ENCODE measurements at regions not wholly inside any gene's neighbourhood (a gene's known extent, or its start where the extent isn't known, plus 50 kb on each side); places are given as distances from the start of the nearest gene placed in this dataset.

DNA sequence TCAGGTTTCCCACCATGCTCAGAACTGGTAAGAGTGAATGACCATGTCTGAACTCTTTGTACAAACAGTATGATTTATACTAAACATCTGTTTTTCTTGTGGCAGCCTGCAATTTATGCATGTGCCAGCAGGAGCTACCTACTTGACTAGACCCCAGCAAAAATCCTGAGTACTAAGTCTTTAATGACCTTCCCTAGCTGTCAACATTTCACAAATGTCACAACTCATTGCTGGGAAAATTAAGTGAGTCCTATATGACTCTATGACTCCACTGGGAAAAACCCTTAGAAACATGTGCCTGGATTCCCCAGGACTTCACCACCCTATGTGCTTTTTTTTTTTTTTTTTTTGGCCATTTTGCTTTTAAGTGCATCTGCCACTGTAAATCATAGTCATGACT, 1225.8 kb downstream of the SUCLG1 start:
- H3K27ac Mint-ChIP-seq = no peak overlapping the region
- ATAC-seq (ENCODE audit: poor library complexity) (no peak), DNase-seq (no peak)
- Histone ChIP-seq H3K4me3 (ENCODE audit: low read length) (no peak overlapping the region), H3K4me1 (ENCODE audit: insufficient read depth, low read length) (no peaks in the 10 kb centered on the region), H3K27ac (ENCODE audit: low read depth in 1 of 2, low read length in 2 of 2) (no peak overlapping the region), H3K9me3 (ENCODE audit: control insufficient read depth in 1 of 2, insufficient read depth in 1 of 2, low read length in 2 of 2) (peaks cover 0 to 3% of the 10 kb centered on the region in 2 experiments), H3K27me3 (ENCODE audit: control insufficient read depth in 1 of 2, insufficient read depth in 2 of 2, low read length in 2 of 2) (no peaks in the 10 kb centered on the region), H3K36me3 (ENCODE audit: insufficient read depth, low read length) (no peaks in the 10 kb centered on the region)
- CTCF ChIA-PET = no interaction called here
- intact Hi-C loops (cut with DNase I, micrococcal nuclease) = no loop called here
- H3K9me3 Mint-ChIP-seq = peaks cover 3% of the 10 kb centered on the region
- no peak overlapping the region for H3K4me3 Mint-ChIP-seq
- no peaks in the 10 kb centered on the region for H3K4me1 Mint-ChIP-seq (ENCODE audit: low read depth)
- TF ChIP-seq, protein P1, sequence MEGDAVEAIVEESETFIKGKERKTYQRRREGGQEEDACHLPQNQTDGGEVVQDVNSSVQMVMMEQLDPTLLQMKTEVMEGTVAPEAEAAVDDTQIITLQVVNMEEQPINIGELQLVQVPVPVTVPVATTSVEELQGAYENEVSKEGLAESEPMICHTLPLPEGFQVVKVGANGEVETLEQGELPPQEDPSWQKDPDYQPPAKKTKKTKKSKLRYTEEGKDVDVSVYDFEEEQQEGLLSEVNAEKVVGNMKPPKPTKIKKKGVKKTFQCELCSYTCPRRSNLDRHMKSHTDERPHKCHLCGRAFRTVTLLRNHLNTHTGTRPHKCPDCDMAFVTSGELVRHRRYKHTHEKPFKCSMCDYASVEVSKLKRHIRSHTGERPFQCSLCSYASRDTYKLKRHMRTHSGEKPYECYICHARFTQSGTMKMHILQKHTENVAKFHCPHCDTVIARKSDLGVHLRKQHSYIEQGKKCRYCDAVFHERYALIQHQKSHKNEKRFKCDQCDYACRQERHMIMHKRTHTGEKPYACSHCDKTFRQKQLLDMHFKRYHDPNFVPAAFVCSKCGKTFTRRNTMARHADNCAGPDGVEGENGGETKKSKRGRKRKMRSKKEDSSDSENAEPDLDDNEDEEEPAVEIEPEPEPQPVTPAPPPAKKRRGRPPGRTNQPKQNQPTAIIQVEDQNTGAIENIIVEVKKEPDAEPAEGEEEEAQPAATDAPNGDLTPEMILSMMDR (IDR thresholded peaks at IDR 0.05) = no peak
- POLR2A ChIA-PET = no interaction called here
- H3K36me3 Mint-ChIP-seq (ENCODE audit: low read depth) = no peaks in the 10 kb centered on the region
- no peaks in the 10 kb centered on the region for H3K27me3 Mint-ChIP-seq

- ATAC-seq (ENCODE audit: poor library complexity) (no peak), DNase-seq (no peak)
- ChIA-PET CTCF (no interaction called here), POLR2A (no interaction called here)
- intact Hi-C loops (cut with DNase I, micrococcal nuclease) = no loop called here
- Mint-ChIP-seq H3K4me1 (ENCODE audit: low read depth) (no peaks in the 10 kb centered on the region), H3K9me3 (peaks cover 3% of the 10 kb centered on the region), H3K36me3 (ENCODE audit: low read depth) (no peaks in the 10 kb centered on the region), H3K27me3 (no peaks in the 10 kb centered on the region), H3K4me3 (no peak overlapping the region), H3K27ac (no peak overlapping the region)
- Histone ChIP-seq H3K4me3 (ENCODE audit: low read length) (no peak overlapping the region), H3K9me3 (ENCODE audit: control insufficient read depth in 1 of 2, insufficient read depth in 1 of 2, low read length in 2 of 2) (peaks cover 3 to 4% of the 10 kb centered on the region in 2 experiments), H3K27ac (ENCODE audit: low read depth in 1 of 2, low read length in 2 of 2) (no peak overlapping the region), H3K4me1 (ENCODE audit: insufficient read depth, low read length) (no peaks in the 10 kb centered on the region), H3K36me3 (ENCODE audit: insufficient read depth, low read length) (no peaks in the 10 kb centered on the region), H3K27me3 (ENCODE audit: control insufficient read depth in 1 of 2, insufficient read depth in 2 of 2, low read length in 2 of 2) (no peaks in the 10 kb centered on the region)
- TF ChIP-seq, protein P1 (IDR thresholded peaks at IDR 0.05) = no peak
These were observed 1229.6 kb downstream of the SUCLG1 start for GRCh38 chr2:83229443-83229842.

DNA sequence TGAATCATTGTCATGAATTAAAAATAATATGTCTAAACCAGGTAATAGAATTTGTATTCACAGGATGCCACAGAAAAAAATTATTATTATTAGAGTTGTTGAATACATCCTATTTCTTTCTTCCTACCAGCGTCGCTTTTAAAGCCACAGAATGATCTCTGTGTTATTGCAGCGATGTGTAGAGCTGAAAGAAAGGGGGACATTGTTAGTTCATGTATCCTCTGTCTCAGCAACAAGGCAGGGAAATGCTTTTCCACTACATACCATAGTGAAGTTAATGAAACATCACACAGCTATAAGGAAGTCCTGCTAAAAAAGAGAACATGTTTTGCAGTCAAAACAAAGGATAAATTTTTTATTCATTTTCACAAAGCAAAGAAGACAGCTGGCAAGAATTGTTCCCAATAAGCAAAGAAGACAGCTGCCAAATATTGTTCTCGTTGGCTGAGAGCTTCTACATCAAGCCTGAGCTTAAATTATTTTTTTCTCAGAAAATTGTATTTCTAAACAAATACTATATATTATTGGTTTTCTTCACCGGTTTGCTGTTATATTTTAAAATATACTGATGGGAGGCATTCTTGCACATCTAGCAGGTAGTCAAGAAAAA, 1234.4 kb downstream of the SUCLG1 start:
- no peaks in the 10 kb centered on the region for H3K36me3 ChIP-seq (ENCODE audit: insufficient read depth, low read length)
- no peaks in the 10 kb centered on the region for H3K27me3 ChIP-seq (ENCODE audit: control insufficient read depth in 1 of 2, insufficient read depth in 2 of 2, low read length in 2 of 2)
- no peak overlapping the region for H3K27ac ChIP-seq (ENCODE audit: low read depth in 1 of 2, low read length in 2 of 2)
- TF ChIP-seq, protein P1 (IDR thresholded peaks at IDR 0.05) = no peak
- no peak overlapping the region for H3K4me3 ChIP-seq (ENCODE audit: low read length)
- no peaks in the 10 kb centered on the region for H3K36me3 Mint-ChIP-seq (ENCODE audit: low read depth)
- ChIA-PET CTCF (no interaction called here), POLR2A (no interaction called here)
- H3K27ac Mint-ChIP-seq = no peak overlapping the region
- no peaks in the 10 kb centered on the region for H3K4me1 ChIP-seq (ENCODE audit: insufficient read depth, low read length)
- no peak overlapping the region for H3K4me3 Mint-ChIP-seq
- DNase-seq = no peak
- H3K27me3 Mint-ChIP-seq = no peaks in the 10 kb centered on the region
- peaks cover 0 to 9% of the 10 kb centered on the region in 2 experiments for H3K9me3 ChIP-seq (ENCODE audit: control insufficient read depth in 1 of 2, insufficient read depth in 1 of 2, low read length in 2 of 2)
- no peaks in the 10 kb centered on the region for H3K4me1 Mint-ChIP-seq (ENCODE audit: low read depth)
- H3K9me3 Mint-ChIP-seq = peaks cover 4% of the 10 kb centered on the region
- no peak for ATAC-seq (ENCODE audit: poor library complexity)
- intact Hi-C loops (cut with DNase I, micrococcal nuclease) = no loop called here
